Activated T-cell treated with anti-CD3 and anti-CD28 coated beads for 48 hours (primary cell): ENCODE measurements at regions not wholly inside any gene's neighbourhood (a gene's known extent, or its start where the extent isn't known, plus 50 kb on each side); places are given as distances from the start of the nearest gene placed in this dataset.
"Not testable (repeated sequence)": the region's sequence is repeated elsewhere in the genome, so short reads cannot be mapped to it uniquely, and the experiment has no call there.

Experiments used
- DNase-seq: peaks from one replicate; pipeline ENCODE4 v3.0.0-alpha.2; 2020; ENCODE audit warnings: low read depth

GRCh38 chrX:97858592-97858991 lies 974.9 kb downstream of the RPA4 start:
- no peak for DNase-seq

DNA sequence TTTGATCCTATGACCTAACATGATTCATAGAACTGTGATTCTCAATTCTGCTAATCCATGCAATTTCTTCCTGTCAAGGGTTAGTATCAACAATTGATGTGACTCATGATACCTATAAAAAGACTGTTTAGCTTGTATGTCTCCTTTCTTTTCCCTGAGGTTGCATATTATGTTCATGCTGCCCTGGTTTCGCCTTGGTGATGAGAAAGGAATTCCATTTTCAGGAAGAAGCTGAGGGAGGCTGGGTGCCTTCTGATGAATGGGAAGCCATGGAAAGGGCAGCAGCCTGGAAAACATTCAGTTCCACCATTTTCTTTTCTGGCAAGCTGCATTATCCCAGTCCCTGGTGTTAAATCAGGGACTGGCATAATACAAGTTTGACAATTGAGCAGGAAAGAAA lies 976.5 kb downstream of the RPA4 start:
- DNase-seq = no peak

GRCh38 chrX:97863261-97863660 lies 979.6 kb downstream of the RPA4 start:
- DNase-seq = no peak

DNA sequence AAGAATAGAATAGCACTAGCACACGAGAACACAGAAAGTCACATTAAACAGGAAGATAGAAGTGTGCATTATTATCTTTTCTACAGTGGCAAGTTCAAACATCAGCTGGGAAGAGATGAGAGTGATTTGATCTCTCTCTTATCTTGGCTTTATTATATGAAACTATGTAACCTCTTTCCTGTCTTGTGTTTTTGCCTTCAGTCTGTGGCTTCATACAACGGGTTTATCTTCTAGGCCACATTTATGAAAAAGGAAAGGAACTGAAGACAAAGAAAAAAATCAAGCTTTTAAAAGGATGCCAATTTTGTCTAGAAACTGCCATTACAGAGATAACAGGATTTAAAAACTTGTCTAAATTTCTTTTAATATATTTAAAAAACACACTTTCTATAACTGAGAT lies 983.6 kb downstream of the RPA4 start:
- DNase-seq = no peak

DNA sequence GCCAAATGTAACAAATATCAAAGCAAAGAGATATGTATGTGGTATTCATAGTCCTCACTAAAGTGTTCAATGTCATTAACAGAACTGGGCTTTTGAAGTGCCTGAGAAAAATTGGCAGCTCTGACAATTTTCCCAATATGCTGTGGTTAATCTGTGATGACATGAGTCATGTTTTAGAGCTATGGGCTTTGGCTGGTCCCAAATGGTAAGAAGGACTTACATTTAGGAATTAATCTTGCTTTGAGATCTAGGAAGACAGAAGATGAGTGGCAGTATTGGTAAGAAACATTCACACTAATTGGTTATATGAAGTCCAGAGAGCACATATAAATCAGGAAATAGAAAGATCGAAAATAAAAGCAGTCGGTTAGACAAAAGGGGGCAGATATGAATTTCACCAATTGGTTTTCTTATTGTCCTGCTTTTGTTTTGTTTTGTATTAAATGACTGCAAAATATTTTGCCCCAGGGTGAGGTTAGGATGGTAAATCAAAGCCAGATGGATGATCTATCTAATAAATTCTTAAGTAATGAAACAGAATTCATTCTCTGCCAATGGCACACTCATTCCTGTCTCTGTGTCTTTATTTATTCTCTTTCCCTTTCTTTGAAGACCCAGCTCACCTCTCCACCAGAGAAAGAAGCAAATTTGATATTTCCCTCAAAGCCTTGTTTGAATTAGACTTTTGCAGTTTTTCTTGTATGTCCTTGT lies 993.1 kb downstream of the RPA4 start:
- no peak for DNase-seq

- no peak for DNase-seq
Measured at GRCh38 chrX:97882306-97882705, 998.6 kb downstream of the RPA4 start.

GRCh38 chrX:97895751-97896150 lies 1012.0 kb downstream of the RPA4 start:
- no peak for DNase-seq

- no peak for DNase-seq
Measured at GRCh38 chrX:97897998-97898397, 1014.3 kb downstream of the RPA4 start.

DNA sequence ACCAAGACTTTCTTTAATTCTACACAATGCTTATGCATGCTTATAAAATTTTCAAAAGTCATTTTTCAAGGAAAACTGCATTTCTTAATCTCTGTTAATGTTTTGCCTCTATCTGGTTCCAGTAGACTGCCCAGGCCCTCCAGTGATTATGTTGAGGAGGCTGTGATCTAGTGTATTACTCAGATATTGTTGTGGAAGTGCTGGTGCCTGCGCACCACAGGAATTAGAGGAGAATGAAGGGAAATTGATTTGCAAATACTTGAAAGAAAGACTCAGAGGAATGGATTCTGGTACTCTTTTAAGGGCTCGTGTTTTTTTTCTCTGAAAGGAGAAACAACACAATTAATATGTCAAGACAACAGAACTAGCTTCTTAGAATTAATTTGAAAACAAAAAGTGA lies 1015.1 kb downstream of the RPA4 start:
- DNase-seq = no peak

DNA sequence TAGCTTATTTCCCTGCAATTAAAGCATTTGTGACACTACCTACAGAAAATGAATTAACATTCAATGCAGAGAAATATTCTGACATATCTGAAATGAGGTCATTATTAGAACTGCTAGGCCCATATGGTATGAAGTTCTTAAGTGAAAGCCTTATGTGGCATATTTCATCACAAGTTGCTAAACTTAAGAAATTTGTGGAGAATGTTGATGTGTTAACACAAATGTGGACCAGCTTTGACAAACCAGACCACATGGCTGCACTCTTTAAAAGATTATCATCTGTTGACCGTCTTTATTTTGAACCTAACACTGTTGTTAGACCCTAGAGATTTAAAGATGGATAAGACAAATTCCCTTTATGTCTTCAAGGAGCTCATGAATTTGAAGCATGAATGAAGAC lies 1024.1 kb downstream of the RPA4 start:
- no peak for DNase-seq

DNA sequence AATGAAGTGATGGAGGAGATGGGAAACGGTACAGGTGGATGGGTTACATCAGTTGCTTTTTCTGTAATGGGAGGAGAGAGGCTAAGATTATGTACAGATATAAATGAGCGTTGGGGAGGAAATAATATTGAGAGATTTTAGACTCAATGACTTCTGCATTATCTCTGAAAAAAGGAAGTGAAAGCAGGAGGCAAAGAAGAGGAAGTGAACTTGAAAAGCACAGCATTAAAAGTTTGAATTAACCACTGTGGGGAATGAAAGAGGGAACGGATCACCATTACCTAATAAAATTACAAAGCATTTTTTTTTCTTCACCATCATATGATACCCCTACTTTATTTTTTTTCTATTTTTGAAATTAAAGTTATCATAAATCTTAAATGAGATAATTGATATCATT lies 1025.5 kb downstream of the RPA4 start:
- DNase-seq = no peak

- DNase-seq = not testable (repeated sequence)
Measured at GRCh38 chrX:97915390-97915789, 1031.7 kb downstream of the RPA4 start.

GRCh38 chrX:97921223-97921622 lies 1037.5 kb downstream of the RPA4 start:
- not testable (repeated sequence) for DNase-seq

- no peak for DNase-seq
Measured at GRCh38 chrX:97931586-97931985, 1047.9 kb downstream of the RPA4 start.

DNA sequence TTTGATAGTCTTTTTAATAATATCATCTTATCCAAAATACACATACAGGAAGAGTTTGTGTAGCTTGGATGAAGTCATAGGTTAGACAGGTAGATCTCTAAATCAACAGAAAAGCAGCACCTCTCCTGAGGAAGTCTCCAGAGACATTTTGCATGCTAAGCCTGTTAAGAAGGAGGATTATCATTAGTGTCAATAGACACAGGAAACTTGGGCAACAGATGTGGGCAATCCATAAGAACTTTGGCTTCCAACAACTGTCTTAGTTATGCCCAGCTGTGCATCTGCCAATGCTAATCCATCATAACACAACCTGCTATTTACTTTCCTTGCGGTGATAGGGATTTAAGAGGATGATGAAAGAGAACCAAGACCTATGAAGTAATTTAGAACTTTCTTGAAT lies 1052.6 kb downstream of the RPA4 start:
- DNase-seq = no peak

DNA sequence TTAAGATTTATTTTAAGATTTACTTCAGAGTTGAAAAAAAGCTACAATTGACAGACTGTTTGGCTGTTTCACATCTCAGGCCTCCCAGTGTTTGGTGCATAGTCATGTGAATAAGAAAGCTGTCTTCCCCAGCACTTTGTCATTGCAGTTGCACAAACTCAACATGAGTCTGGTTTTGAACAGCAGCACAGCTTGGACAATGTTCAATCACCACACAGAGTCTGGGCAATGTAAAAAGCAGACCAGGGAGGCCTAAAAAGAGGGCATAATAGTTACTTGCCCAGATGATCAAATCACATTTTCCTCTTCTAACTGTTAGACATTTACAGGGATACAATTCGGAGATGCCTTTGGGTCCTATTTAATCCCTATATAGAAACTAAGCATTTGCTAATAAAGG lies 1055.0 kb downstream of the RPA4 start:
- DNase-seq = no peak

DNA sequence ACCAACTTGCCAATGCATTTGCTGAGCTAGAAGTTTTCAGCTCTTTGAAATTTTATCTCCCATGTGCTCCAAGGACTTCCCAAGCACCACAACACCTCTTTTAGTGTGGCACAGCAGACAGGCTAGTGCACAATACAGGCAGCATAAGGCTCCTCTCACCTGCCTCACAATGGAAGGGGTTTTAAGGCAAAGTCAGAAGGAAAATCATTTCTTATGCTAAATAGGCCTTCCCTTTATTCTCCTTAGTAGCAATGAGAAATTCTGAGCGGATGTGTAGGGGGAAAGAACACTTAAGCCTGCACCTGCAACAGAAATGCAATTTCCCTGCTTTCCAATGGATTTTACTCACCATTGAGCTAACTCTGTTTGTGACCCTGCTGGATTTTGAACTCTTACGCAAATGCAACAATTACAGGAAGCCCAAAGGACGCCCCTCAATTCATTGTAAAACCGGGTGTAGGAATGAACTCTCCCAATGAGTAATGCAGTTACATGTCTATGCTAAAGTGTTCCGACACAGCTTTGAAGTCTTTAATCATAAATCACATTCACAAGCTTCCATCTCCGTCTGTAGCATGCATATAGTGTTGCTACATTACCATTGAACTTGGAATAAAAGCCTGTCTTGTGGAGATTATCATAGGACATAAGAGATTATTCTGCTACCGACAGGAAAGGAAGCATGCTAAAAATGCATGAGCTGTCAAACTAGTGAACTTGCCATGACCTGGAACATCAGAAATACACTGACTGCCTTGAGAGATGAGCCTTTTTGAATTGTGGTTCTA lies 1084.9 kb downstream of the RPA4 start:
- no peak for DNase-seq

- DNase-seq = no peak
Measured at GRCh38 chrX:97984641-97985040, 1100.9 kb downstream of the RPA4 start.

GRCh38 chrX:97985096-97985495 lies 1101.4 kb downstream of the RPA4 start:
- no peak for DNase-seq

DNA sequence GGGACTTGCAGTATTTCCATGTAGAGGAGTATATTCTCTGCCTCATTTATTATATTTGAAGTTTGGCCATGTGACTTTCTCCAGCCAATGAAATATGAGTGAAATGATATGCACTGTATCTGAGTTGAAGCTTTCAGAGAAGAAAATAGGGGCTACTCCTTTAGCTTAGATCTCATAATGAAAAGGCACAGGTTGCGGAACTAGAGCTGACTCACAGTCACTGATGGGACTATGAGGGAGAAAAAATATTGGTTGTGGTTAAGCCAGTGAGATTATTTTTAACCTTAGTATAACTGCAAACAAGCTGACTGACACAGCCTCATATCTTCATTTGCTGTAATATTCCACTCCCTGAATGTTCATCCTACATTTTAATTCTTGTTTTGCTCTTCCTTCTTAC lies 1104.3 kb downstream of the RPA4 start:
- DNase-seq = no peak

GRCh38 chrX:97995834-97996233 lies 1112.1 kb downstream of the RPA4 start:
- DNase-seq = no peak

- no peak for DNase-seq
Measured at GRCh38 chrX:98028691-98029090, 1145.0 kb downstream of the RPA4 start.

GRCh38 chrX:98029861-98030260 lies 1146.2 kb downstream of the RPA4 start:
- DNase-seq = no peak

DNA sequence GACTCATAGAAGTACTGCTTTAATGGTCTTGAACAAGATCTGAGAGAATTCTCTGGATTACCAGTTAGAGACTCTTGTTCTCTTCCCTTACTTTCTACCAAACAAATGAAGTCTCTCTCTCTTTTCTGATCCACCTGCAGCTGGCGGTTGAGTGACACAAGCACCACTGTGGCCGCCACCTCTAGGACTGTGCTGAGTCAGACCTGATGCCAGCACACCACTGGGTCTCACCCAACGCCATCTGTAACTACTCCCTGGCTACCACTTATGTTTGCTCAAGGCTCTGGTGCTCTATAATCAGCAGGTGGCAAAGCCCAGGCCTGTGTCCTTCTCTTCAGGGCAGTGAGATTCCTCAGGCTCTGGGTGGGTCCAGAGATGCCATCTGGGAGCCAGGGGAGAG lies 1173.5 kb downstream of the RPA4 start:
- no peak for DNase-seq
